Adipose tissue (tissue), 3 donors: ENCODE measurements at regions not wholly inside any gene's neighbourhood (a gene's known extent, or its start where the extent isn't known, plus 50 kb on each side); places are given as distances from the start of the nearest gene placed in this dataset.

Experiments
- H3K27ac ChIP-seq: one replicate; pipeline ENCODE4 v1.5.1; 2013; ENCODE audit warnings: low read depth, low read length
- WGBS, 3 donors: extraction: QIAGEN DNeasy Blood & Tissue Kit; methylation state at CpG; one replicate each; pipeline ENCODE4 v1.1.7; 2013; 5-methylcytosine and 5-hydroxymethylcytosine counted together
- donor health status: healthy with polysubstance abuse.
- donor health status: Bipolar disorder and iron deficiency.
- donor health status: healthy.

GRCh38 chr1:218524526-218524925 is 179.4 kb downstream of the TGFB2 start:
- no peak overlapping the region for H3K27ac ChIP-seq
- 38 to 59% (median 53%) methylated on average over 4 of the region's 4 CpGs for WGBS, 3 donors

DNA sequence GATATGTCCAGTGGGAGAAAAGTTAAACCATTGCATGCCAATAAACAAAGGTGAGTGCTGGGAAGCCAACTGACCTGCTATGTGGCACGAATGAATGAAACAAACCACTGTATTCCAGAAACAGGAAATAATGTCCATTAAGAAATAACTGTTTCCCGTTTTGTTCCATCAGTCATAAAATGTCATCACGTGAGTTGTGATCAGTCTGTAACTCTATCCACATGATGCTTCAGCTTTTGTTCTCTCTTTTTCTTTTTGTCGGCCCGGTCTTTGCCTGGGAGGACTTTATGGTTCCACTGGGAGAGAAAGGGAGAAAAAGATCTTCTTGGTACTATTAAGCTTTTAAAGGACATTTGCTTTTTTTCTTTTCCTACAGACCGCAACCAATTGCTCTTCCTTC is 179.9 kb downstream of the TGFB2 start:
- H3K27ac ChIP-seq: no peak overlapping the region
- WGBS, 3 donors: 45 to 69% (median 47%) methylated on average over 6 of the region's 6 CpGs

DNA sequence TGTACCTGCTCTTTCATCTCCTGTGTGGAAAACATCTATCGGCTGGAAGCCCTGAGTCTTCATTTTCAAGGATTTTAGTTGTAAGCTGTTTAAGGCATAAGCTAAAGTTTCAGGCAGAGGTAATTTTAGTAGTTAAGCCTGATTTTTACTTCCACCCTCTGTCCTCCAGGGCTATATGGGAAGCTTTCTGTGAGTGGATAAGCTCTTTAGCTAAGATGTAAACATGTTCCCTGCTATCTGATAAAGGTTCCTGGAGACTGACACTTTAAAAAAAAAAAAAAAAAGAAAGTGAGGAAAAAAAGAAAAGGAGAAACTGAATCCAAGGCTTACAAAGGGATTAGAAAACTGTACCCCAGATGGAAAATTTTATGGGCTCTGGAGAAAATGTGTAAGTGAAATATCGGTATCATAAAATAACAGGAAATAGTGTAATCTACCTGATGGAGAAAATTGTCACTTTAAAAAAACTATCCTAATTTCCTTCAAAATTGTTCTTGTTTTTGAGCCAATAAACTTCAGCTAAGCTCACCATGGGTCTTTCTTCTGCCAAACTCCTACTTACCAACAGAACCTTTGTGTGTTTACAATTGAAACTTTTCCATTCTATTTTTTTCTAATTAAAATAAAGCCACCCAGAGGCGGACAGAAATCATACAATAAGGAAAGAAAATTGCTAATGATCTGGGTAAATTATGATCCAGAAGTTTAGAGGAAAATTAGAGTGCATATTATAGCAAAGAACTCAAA is 180.5 kb downstream of the TGFB2 start:
- 79 to 90% (median 80%) methylated on average over 3 of the region's 3 CpGs for WGBS, 3 donors
- H3K27ac ChIP-seq: no peak overlapping the region

DNA sequence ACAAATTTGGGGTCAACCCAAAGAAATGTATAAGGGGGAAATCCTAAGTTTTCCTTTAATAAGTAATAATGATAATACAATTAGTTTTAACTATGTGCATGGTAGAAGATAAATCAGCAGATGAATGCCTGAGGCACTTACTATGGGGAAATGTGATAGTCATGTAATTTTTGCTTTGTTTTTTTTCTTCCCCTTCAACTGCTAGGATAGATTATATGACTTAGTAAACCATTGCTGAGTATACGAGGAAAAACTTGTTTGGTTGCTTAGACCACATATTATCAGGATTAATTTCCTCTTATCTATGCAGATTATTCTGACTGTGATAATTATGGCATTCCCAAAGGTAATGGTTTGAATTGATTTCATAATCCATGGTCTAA is 181.1 kb downstream of the TGFB2 start:
- 58 to 77% (median 77%) methylated on average over 1 of the region's 1 CpG for WGBS, 3 donors

GRCh38 chr1:218527737-218528136 is 182.6 kb downstream of the TGFB2 start:
- WGBS, 3 donors: 93 to 96% (median 94%) methylated on average over 3 of the region's 3 CpGs
- H3K27ac ChIP-seq: no peak overlapping the region

More for the DNA sequence above, 181.1 kb downstream of the TGFB2 start:
- no peak overlapping the region for H3K27ac ChIP-seq

DNA sequence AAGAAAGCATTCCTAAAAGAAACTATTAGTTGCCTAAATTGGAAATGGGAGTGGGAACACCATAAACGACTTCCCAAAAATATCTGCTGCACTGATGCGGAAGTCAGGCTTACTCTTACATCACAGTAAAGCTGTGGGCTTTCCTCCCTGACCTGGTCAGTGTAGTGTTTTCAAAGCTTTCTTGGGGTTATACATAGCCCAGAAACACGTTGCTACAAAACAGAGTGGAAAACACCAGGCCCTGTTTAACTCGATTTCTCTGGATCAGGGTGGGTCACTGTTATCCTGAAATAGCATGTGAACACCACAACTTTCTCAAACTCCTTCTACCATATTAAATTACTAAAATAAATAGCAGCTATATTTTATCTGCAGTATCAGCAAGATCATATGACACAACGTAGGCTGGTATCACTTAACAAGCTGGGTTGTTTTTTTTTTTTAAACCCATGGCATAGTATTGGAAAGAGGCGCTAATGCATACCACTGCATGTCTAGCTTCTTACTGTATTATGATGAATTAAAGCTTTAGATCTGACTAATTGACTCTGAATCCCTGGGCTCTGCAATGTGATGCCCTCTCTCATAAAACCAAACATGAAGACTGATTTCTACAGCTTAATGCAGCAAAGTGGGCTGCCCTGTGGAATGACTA is 184.6 kb downstream of the TGFB2 start:
- 68 to 73% (median 73%) methylated on average over 6 of the region's 6 CpGs for WGBS, 3 donors

GRCh38 chr1:218531936-218532335 is 186.8 kb downstream of the TGFB2 start:
- 82 to 94% (median 87%) methylated on average over 5 of the region's 5 CpGs for WGBS, 3 donors

More for the DNA sequence above, 184.6 kb downstream of the TGFB2 start:
- no peak overlapping the region for H3K27ac ChIP-seq

GRCh38 chr1:218536296-218536986 is 191.3 kb downstream of the TGFB2 start:
- H3K27ac ChIP-seq: no peak overlapping the region
- WGBS, 3 donors: 64 to 83% (median 73%) methylated on average over 2 of the region's 2 CpGs

More at GRCh38 chr1:218531936-218532335, 186.8 kb downstream of the TGFB2 start:
- no peak overlapping the region for H3K27ac ChIP-seq

- WGBS, 3 donors: 75 to 88% (median 76%) methylated on average over 6 of the region's 6 CpGs
- no peak overlapping the region for H3K27ac ChIP-seq
Observed at GRCh38 chr1:218537122-218537913, 192.2 kb downstream of the TGFB2 start.

DNA sequence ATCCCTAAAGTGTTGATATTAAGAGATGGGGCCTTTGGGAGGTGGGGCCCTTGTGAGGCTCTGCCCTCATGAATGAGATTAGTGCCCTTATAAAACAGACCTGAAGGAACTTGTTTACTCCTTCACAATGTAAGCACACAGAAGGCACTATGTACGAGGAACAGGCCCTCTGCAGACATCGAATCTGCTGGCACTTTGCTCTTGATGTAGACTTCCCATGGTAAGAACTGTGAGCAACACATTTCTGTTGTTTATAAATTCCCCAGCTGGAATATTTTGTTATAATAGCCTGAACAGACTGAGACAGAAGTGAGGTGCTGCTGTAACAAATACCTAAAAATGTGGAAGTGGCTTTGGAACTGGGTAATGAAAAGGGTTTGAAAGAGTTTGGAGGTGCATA is 193.2 kb downstream of the TGFB2 start:
- no peak overlapping the region for H3K27ac ChIP-seq
- 75 to 88% (median 85%) methylated on average over 2 of the region's 2 CpGs for WGBS, 3 donors

DNA sequence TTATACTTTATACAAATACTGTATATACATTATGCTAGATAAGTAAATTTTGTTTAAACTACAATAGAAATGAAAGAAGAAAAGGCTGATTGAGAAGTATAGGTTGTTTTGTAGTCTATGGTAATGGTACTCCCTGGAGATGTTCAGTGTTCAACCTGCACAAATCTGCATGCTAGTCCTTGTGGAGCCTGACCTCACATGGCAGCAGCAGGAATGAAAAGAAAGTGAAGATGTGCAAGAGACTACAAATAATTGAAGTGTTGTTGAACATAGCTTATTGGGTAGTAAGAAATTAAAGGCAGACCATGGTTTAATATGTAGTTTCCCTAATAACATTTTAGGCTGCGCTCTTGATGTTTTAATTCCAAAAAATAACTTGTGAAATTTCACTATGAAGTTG is 201.2 kb downstream of the TGFB2 start:
- WGBS, 3 donors: 43 to 94% (median 49%) methylated on average over 1 of the region's 1 CpG
- no peak overlapping the region for H3K27ac ChIP-seq

- H3K27ac ChIP-seq: no peak overlapping the region
- 56 to 80% (median 79%) methylated on average over 10 of the region's 10 CpGs for WGBS, 3 donors
Observed at GRCh38 chr1:218547957-218548730, 203.0 kb downstream of the TGFB2 start.

- 75 to 90% (median 87%) methylated on average over 4 of the region's 4 CpGs for WGBS, 3 donors
- no peak overlapping the region for H3K27ac ChIP-seq
Observed at GRCh38 chr1:218548764-218549163, 203.6 kb downstream of the TGFB2 start.

GRCh38 chr1:218553197-218553596 is 208.1 kb downstream of the TGFB2 start:
- 91 to 93% (median 91%) methylated on average over 2 of the region's 2 CpGs for WGBS, 3 donors
- H3K27ac ChIP-seq: no peak overlapping the region

GRCh38 chr1:218556016-218556415 is 210.9 kb downstream of the TGFB2 start:
- no peak overlapping the region for H3K27ac ChIP-seq

GRCh38 chr1:218557731-218558130 is 212.6 kb downstream of the TGFB2 start:
- 39 to 63% (median 54%) methylated on average over 6 of the region's 6 CpGs for WGBS, 3 donors
- H3K27ac ChIP-seq: no peak overlapping the region

DNA sequence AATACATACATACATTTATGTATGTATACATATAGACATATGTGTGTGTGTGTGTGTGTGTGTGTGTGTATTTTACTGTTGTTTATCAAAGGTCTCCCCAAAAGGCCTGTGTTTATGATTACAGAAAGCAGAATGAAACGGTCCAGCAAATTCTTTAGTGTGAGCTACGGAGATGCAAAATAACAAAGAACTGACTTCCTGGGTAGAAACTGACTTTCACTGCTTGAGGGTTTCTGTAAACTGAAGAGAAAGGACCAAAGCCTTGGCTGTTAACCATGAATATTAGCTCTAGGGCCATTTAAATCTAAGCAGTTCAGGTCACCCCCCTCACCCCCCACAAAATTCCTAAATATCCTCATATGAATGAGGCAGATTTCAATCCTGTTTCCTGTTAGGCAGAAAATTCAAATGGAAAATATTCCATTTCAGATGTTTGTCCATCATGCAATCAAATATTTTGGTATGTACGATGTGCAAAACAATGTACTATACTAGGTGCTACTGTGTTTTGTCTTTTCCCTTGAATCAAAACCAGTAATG is 213.2 kb downstream of the TGFB2 start:
- 70 to 86% (median 80%) methylated on average over 3 of the region's 3 CpGs for WGBS, 3 donors
- no peak overlapping the region for H3K27ac ChIP-seq

GRCh38 chr1:218565377-218565776 is 220.2 kb downstream of the TGFB2 start:
- no peak overlapping the region for H3K27ac ChIP-seq
- 67 to 85% (median 80%) methylated on average over 1 of the region's 1 CpG for WGBS, 3 donors
